ENCODE measurements at regions not wholly inside any gene's neighbourhood (a gene's known extent, or its start where the extent isn't known, plus 50 kb on each side); places are given as distances from the start of the nearest gene placed in this dataset.

DNA sequence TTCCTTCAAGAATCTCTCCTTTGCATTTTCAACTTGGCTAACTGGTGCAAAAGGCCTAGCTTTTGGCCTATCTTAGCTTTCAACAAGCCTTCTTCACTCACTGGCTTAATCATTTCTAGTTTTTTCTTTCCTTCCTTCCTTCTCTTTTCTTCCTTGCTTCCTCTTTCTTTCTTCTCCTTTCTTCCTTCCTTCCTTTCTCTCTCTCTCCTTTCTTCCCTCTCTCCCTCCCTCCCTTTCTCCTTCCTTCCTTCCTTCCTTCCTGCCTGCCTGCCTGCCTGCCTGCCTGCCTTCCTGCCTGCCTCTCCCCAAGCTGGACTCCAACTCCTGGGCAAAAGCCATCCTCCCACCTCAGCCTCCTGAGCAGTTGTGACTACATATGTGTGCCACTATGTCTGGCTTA, 176.2 kb upstream of the APCDD1 start:
- peaks cover 16% of the 10 kb centered on the region for H3K27me3 Mint-ChIP-seq (ENCODE audit: insufficient read depth)
- H3K36me3 Mint-ChIP-seq (ENCODE audit: low read depth) = no peaks in the 10 kb centered on the region
- H3K9me3 Mint-ChIP-seq = no peaks in the 10 kb centered on the region
- H3K4me3 Mint-ChIP-seq = no peak overlapping the region
- TF ChIP-seq, protein P1, sequence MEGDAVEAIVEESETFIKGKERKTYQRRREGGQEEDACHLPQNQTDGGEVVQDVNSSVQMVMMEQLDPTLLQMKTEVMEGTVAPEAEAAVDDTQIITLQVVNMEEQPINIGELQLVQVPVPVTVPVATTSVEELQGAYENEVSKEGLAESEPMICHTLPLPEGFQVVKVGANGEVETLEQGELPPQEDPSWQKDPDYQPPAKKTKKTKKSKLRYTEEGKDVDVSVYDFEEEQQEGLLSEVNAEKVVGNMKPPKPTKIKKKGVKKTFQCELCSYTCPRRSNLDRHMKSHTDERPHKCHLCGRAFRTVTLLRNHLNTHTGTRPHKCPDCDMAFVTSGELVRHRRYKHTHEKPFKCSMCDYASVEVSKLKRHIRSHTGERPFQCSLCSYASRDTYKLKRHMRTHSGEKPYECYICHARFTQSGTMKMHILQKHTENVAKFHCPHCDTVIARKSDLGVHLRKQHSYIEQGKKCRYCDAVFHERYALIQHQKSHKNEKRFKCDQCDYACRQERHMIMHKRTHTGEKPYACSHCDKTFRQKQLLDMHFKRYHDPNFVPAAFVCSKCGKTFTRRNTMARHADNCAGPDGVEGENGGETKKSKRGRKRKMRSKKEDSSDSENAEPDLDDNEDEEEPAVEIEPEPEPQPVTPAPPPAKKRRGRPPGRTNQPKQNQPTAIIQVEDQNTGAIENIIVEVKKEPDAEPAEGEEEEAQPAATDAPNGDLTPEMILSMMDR (IDR thresholded peaks at IDR 0.05) = no peak
- H3K4me1 Mint-ChIP-seq (ENCODE audit: low read depth) = no peaks in the 10 kb centered on the region
- DNase-seq = no peak
- H3K27ac Mint-ChIP-seq = no peak overlapping the region

DNA sequence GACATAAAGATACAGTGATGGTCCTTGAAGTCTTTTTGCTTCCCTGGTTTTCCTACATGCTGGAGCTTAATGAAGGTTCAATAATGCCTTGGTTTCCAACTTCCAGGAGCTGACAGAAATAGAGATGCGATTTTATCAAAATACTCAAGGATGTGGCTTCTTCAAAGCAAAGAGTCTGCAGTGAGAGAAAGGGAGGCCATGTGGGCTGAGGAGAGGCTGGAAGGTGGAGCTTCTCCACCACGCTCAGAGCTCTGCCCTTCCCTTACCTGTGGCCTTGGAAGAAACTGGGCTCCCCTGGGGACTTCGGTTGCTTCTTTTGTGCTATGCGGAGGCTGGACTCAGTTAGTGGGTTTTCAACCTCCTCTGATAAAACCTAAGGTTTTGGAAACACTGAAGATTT, 175.0 kb upstream of the APCDD1 start:
- no peak for DNase-seq
- Mint-ChIP-seq H3K4me3 (no peak overlapping the region), H3K4me1 (ENCODE audit: low read depth) (no peaks in the 10 kb centered on the region), H3K27me3 (ENCODE audit: insufficient read depth) (peaks cover 10% of the 10 kb centered on the region), H3K9me3 (no peaks in the 10 kb centered on the region), H3K36me3 (ENCODE audit: low read depth) (no peaks in the 10 kb centered on the region), H3K27ac (no peak overlapping the region)
- TF ChIP-seq, protein P1 (IDR thresholded peaks at IDR 0.05) = no peak

- H3K27ac Mint-ChIP-seq = no peak overlapping the region
- H3K4me1 Mint-ChIP-seq (ENCODE audit: low read depth) = no peaks in the 10 kb centered on the region
- TF ChIP-seq, protein P1 (IDR thresholded peaks at IDR 0.05) = no peak
- no peak overlapping the region for H3K4me3 Mint-ChIP-seq
- no peak for DNase-seq
- H3K9me3 Mint-ChIP-seq = no peaks in the 10 kb centered on the region
- no peaks in the 10 kb centered on the region for H3K36me3 Mint-ChIP-seq (ENCODE audit: low read depth)
- H3K27me3 Mint-ChIP-seq (ENCODE audit: insufficient read depth) = peaks cover 14% of the 10 kb centered on the region
Observed at GRCh38 chr18:10279905-10280644, 174.4 kb upstream of the APCDD1 start.

- H3K27ac Mint-ChIP-seq = no peak overlapping the region
Observed at GRCh38 chr18:10284540-10285282, 169.7 kb upstream of the APCDD1 start.

GRCh38 chr18:10285283-10285640, 169.2 kb upstream of the APCDD1 start:
- no peak overlapping the region for H3K27ac Mint-ChIP-seq
- peaks cover 4% of the 10 kb centered on the region; the same call in 1 of the 2 replicates for H3K4me1 Mint-ChIP-seq (ENCODE audit: low read depth)
- no peaks in the 10 kb centered on the region; the same call in 1 of the 2 replicates for H3K36me3 Mint-ChIP-seq (ENCODE audit: low read depth)
- no peak overlapping the region for H3K4me3 Mint-ChIP-seq
- H3K27me3 Mint-ChIP-seq (ENCODE audit: insufficient read depth) = peaks cover 20% of the 10 kb centered on the region
- TF ChIP-seq, protein P1 (IDR thresholded peaks at IDR 0.05) = no peak
- H3K9me3 Mint-ChIP-seq = peaks cover 10% of the 10 kb centered on the region
- no peak for DNase-seq

More at GRCh38 chr18:10284540-10285282, 169.7 kb upstream of the APCDD1 start:
- peaks cover 20% of the 10 kb centered on the region for H3K27me3 Mint-ChIP-seq (ENCODE audit: insufficient read depth)
- H3K36me3 Mint-ChIP-seq (ENCODE audit: low read depth) = no peaks in the 10 kb centered on the region; the same call in 1 of the 2 replicates
- no peaks in the 10 kb centered on the region for H3K4me1 Mint-ChIP-seq (ENCODE audit: low read depth)
- H3K9me3 Mint-ChIP-seq = peaks cover 10% of the 10 kb centered on the region
- no peak for DNase-seq
- TF ChIP-seq, protein P1 (IDR thresholded peaks at IDR 0.05) = no peak
- no peak overlapping the region for H3K4me3 Mint-ChIP-seq
